GM12878 (cell line): ENCODE measurements at regions not wholly inside any gene's neighbourhood (a gene's known extent, or its start where the extent isn't known, plus 50 kb on each side); places are given as distances from the start of the nearest gene placed in this dataset.

Source experiments
- CTCF ChIP-seq, 3 experiments: IDR thresholded peaks in 2 of 3; conservative IDR thresholded peaks in 1 of 3; 2 replicates each; pipeline ENCODE4 v1.5.1; 2011; ENCODE audit warnings: low read depth in 3 of 3, low read length in 3 of 3, mild to moderate bottlenecking in 3 of 3, control low read depth in 2 of 3, moderate library complexity in 2 of 3, inconsistent platforms in 1 of 3, mixed read lengths in 1 of 3; ENCODE audit not compliant: control insufficient read depth in 2 of 3, insufficient read depth in 1 of 3; ENCODE audit errors: extremely low read depth in 1 of 3
- EP300 ChIP-seq, 2 experiments: fragments of 150-350 bp in 1 of 2; IDR thresholded peaks; 2 replicates each; pipeline ENCODE4 v1.6.1; 2011 to 2012; ENCODE audit warnings: low read depth in 2 of 2, low read length in 2 of 2, borderline replicate concordance in 1 of 2, improper control_type of control experiment in 1 of 2, inconsistent platforms in 1 of 2; ENCODE audit not compliant: control insufficient read depth in 1 of 2
- HDGF ChIP-seq: fragments of 450-650 bp; IDR thresholded peaks from 2 replicates; pipeline ENCODE4 v1.6.1; 2016; ENCODE audit warnings: antibody characterized with exemption
- IKZF1 ChIP-seq: fragments of 450-650 bp; conservative IDR thresholded peaks from 2 replicates; pipeline ENCODE4 v1.6.1; 2017; ENCODE audit warnings: antibody characterized with exemption, mild to moderate bottlenecking
- IRF3 ChIP-seq: fragments of 450-650 bp; IDR thresholded peaks from 2 replicates; pipeline ENCODE4 v1.6.1; 2014; ENCODE audit warnings: mild to moderate bottlenecking
- KDM1A ChIP-seq: fragments of 200-600 bp; sonication (generic); IDR thresholded peaks from 2 replicates; pipeline ENCODE4 v1.6.1; 2016; ENCODE audit warnings: borderline replicate concordance
- MLLT1 ChIP-seq: fragments of 450-650 bp; IDR thresholded peaks from 2 replicates; pipeline ENCODE4 v1.6.1; 2016; ENCODE audit warnings: mild to moderate bottlenecking
- POLR2A ChIP-seq: IDR thresholded peaks from 2 replicates; pipeline ENCODE4 v1.6.1; 2011; ENCODE audit warnings: low read depth, mild to moderate bottlenecking, low read length
- RCOR1 ChIP-seq: conservative IDR thresholded peaks from 2 replicates; pipeline ENCODE4 v1.6.1; 2012; ENCODE audit warnings: low read depth, low read length, improper control_type of control experiment
- SIX5 ChIP-seq: IDR thresholded peaks from 2 replicates; pipeline ENCODE4 v1.6.1; 2011; ENCODE audit warnings: mild to moderate bottlenecking, low read depth, low read length, moderate library complexity; ENCODE audit not compliant: severe bottlenecking

- TF ChIP-seq KDM1A = no peak
- no peak for TF ChIP-seq SIX5
- no peak for TF ChIP-seq MLLT1
- TF ChIP-seq EP300 (IDR thresholded peaks at IDR 0.05; ENCODE audit: borderline replicate concordance in 1 of 2, control insufficient read depth in 1 of 2, low read depth in 2 of 2, low read length in 2 of 2) = no peak
- TF ChIP-seq CTCF (IDR thresholded peaks at IDR 0.05 in 2 of 3, conservative IDR thresholded peaks at IDR 0.05 in 1 of 3; ENCODE audit: control insufficient read depth in 2 of 3, extremely low read depth in 1 of 3, insufficient read depth in 1 of 3, low read depth in 3 of 3, low read length in 3 of 3) = no peak
- TF ChIP-seq RCOR1 = no peak
- TF ChIP-seq IKZF1 = no peak
- TF ChIP-seq IRF3 = no peak
- TF ChIP-seq HDGF = no peak
- no peak for TF ChIP-seq POLR2A
Measured at GRCh38 chr11:46203746-46204145, 73.7 kb upstream of the CREB3L1 start.
